H1 (cell line): ENCODE measurements at regions not wholly inside any gene's neighbourhood (a gene's known extent, or its start where the extent isn't known, plus 50 kb on each side); places are given as distances from the start of the nearest gene placed in this dataset.
A peak's percentile ranks its signal among the peaks of the same experiment; 100 is the strongest.

Experiments used
- CTCF ChIA-PET: fragments of 300-600 bp; sonication (Branson Sonifier 250); formaldehyde crosslinking; loops from one replicate; lab custom pipeline; 2021; ENCODE audit not compliant: partially characterized antibody; lab: Charles Lee
- POLR2A ChIA-PET: fragments of 300-600 bp; sonication (Branson Sonifier 250); formaldehyde crosslinking; loops from one replicate; lab custom pipeline; 2021; ENCODE audit warnings: inconsistent platforms; ENCODE audit not compliant: partially characterized antibody; lab: Charles Lee
- DNase-seq, 2 experiments: peaks; one replicate each; pipeline versions ENCODE4 v3.0.0 to v3.0.0-alpha.2; 2010 to 2022; ENCODE audit warnings: low spot score in 2 of 2, low read depth in 1 of 2, mixed read lengths in 1 of 2
- FAIRE-seq: peaks from 2 replicates; lab custom pipeline; 2011; peaks lifted over from hg19 to GRCh38; lab: Jason Lieb, UNC
- H2AFZ ChIP-seq: 2 replicates; pipeline ENCODE4 v1.8.1; 2012; ENCODE audit warnings: low read length, inconsistent platforms
- H2AK5ac ChIP-seq: 2 replicates; pipeline ENCODE4 v1.6.1; 2013; ENCODE audit warnings: low read depth, low read length
- H2BK120ac ChIP-seq: replicated peaks from 2 replicates; pipeline ENCODE3; 2013; ENCODE audit warnings: low read depth, low read length, inconsistent platforms
- H2BK12ac ChIP-seq: 2 replicates; pipeline ENCODE4 v1.6.1; 2013; ENCODE audit warnings: low read depth, low read length
- H2BK15ac ChIP-seq: 2 replicates; pipeline ENCODE4 v1.6.1; 2013; ENCODE audit warnings: low read length
- H2BK20ac ChIP-seq: 2 replicates; pipeline ENCODE4 v1.6.1; 2013; ENCODE audit warnings: low read length
- H2BK5ac ChIP-seq: 2 replicates; pipeline ENCODE4 v1.6.1; 2013; ENCODE audit warnings: low read depth, low read length
- H3K14ac ChIP-seq: 2 replicates; pipeline ENCODE4 v1.6.1; 2013; ENCODE audit warnings: inconsistent platforms; ENCODE audit not compliant: insufficient read length
- H3K18ac ChIP-seq: 2 replicates; pipeline ENCODE4 v1.6.1; 2013; ENCODE audit warnings: low read length; ENCODE audit errors: extremely low read depth
- H3K23ac ChIP-seq: 2 replicates; pipeline ENCODE4 v1.6.1; 2013; ENCODE audit warnings: inconsistent platforms; ENCODE audit not compliant: insufficient read length
- H3K23me2 ChIP-seq: 2 replicates; pipeline ENCODE4 v1.6.1; 2013; ENCODE audit warnings: low read depth, low read length
- H3K27ac ChIP-seq: 2 replicates; pipeline ENCODE4 v1.6.1; 2011; ENCODE audit warnings: low read depth, low read length, inconsistent platforms
- H3K27me3 ChIP-seq, 4 experiments: replicated peaks in 1 of 4; 1 replicate in 1 of 4; 2 replicates in 3 of 4; pipeline versions ENCODE4 v1.6.1 to v1.8.1; 2011 to 2013; ENCODE audit warnings: low read length in 3 of 4, mild to moderate bottlenecking in 3 of 4, inconsistent platforms in 2 of 4, mixed read lengths in 2 of 4, moderate library complexity in 1 of 4; ENCODE audit not compliant: control insufficient read depth in 3 of 4, insufficient read depth in 3 of 4; ENCODE audit errors: extremely low read depth in 1 of 4
- H3K36me3 ChIP-seq, 4 experiments: 2 replicates each; pipeline versions ENCODE4 v1.6.1 to v1.8.1; 2011 to 2013; ENCODE audit warnings: mild to moderate bottlenecking in 4 of 4, low read length in 3 of 4, moderate library complexity in 2 of 4, control low read depth in 1 of 4, inconsistent platforms in 1 of 4; ENCODE audit not compliant: insufficient read depth in 4 of 4, control insufficient read depth in 2 of 4
- H3K4ac ChIP-seq: replicated peaks from 2 replicates; pipeline ENCODE3; 2013; ENCODE audit warnings: low read length, low read depth, mixed read lengths, inconsistent platforms; ENCODE audit not compliant: insufficient read length
- H3K4me1 ChIP-seq, 4 experiments: replicated peaks in 1 of 4; 1 replicate in 1 of 4; 2 replicates in 3 of 4; pipeline versions ENCODE4 v1.6.1 to v1.8.1; 2011 to 2013; ENCODE audit warnings: low read length in 3 of 4, inconsistent platforms in 2 of 4, mixed read lengths in 1 of 4; ENCODE audit not compliant: insufficient read depth in 4 of 4, control insufficient read depth in 3 of 4
- H3K4me2 ChIP-seq, 2 experiments: 2 replicates each; pipeline versions ENCODE4 v1.6.1 to v1.8.1; 2011 to 2013; ENCODE audit warnings: low read depth in 2 of 2, low read length in 2 of 2, control low read depth in 1 of 2, inconsistent platforms in 1 of 2, mild to moderate bottlenecking in 1 of 2; ENCODE audit not compliant: insufficient read depth in 1 of 2
- H3K4me3 ChIP-seq, 4 experiments: fragments of 200-600, 300-600 bp in 1 of 4; sonication (generic), shearing (Covaris generic), sonication (Bioruptor Twin) in 1 of 4; 2 replicates each; pipeline versions ENCODE4 v1.5.1 to v1.8.1; 2011 to 2016; ENCODE audit warnings: low read length in 4 of 4, low read depth in 3 of 4, control low read depth in 2 of 4, inconsistent platforms in 2 of 4, mild to moderate bottlenecking in 2 of 4, mixed read lengths in 1 of 4, moderate library complexity in 1 of 4; ENCODE audit not compliant: insufficient read depth in 2 of 4; ENCODE audit errors: extremely low read depth in 1 of 4
- H3K56ac ChIP-seq: replicated peaks from 2 replicates; pipeline ENCODE3; 2013; ENCODE audit warnings: low read depth, mild to moderate bottlenecking, mixed read lengths, low read length, inconsistent platforms; ENCODE audit not compliant: insufficient read length
- H3K79me1 ChIP-seq: 2 replicates; pipeline ENCODE4 v1.6.1; 2013; ENCODE audit warnings: low read depth, low read length, control low read depth
- H3K79me2 ChIP-seq, 2 experiments: 2 replicates each; pipeline versions ENCODE4 v1.6.1 to v1.8.1; 2012 to 2013; ENCODE audit warnings: low read length in 2 of 2, mild to moderate bottlenecking in 2 of 2, inconsistent platforms in 1 of 2; ENCODE audit not compliant: insufficient read depth in 2 of 2, control insufficient read depth in 1 of 2
- H3K9ac ChIP-seq, 4 experiments: replicated peaks in 1 of 4; 1 replicate in 1 of 4; 2 replicates in 3 of 4; pipeline versions ENCODE4 v1.6.1 to v1.8.1; 2011 to 2013; ENCODE audit warnings: low read depth in 3 of 4, low read length in 3 of 4, control low read depth in 2 of 4, mild to moderate bottlenecking in 2 of 4, moderate library complexity in 2 of 4, inconsistent platforms in 1 of 4; ENCODE audit errors: extremely low read depth in 1 of 4
- H3K9me3 ChIP-seq, 2 experiments: 2 replicates each; pipeline versions ENCODE4 v1.6.1 to v1.8.1; 2012 to 2013; ENCODE audit warnings: mild to moderate bottlenecking in 2 of 2, moderate library complexity in 2 of 2, control low read depth in 1 of 2, inconsistent platforms in 1 of 2, low read depth in 1 of 2, low read length in 1 of 2, mixed read lengths in 1 of 2; ENCODE audit not compliant: insufficient read depth in 2 of 2
- H4K20me1 ChIP-seq, 2 experiments: replicated peaks in 1 of 2; 2 replicates each; pipeline versions ENCODE3 to v1.8.1; 2011 to 2013; ENCODE audit warnings: inconsistent platforms in 2 of 2, low read length in 2 of 2, mild to moderate bottlenecking in 1 of 2; ENCODE audit not compliant: insufficient read depth in 2 of 2, control insufficient read depth in 1 of 2
- H4K5ac ChIP-seq: 2 replicates; pipeline ENCODE4 v1.6.1; 2013; ENCODE audit warnings: low read length, low read depth, mixed read lengths, inconsistent platforms; ENCODE audit not compliant: insufficient read length
- H4K8ac ChIP-seq: 2 replicates; pipeline ENCODE4 v1.8.0; 2013; ENCODE audit warnings: mild to moderate bottlenecking, moderate library complexity, low read length, inconsistent platforms; ENCODE audit not compliant: insufficient read depth; ENCODE audit errors: extremely low read depth
- H4K91ac ChIP-seq: replicated peaks from 2 replicates; pipeline ENCODE3; 2013; ENCODE audit warnings: low read length, mixed read lengths, inconsistent platforms; ENCODE audit not compliant: insufficient read length
- CBX5 ChIP-seq: fragments of 300-800, 300-1000 bp; sonication (generic); IDR thresholded peaks from 2 replicates; pipeline ENCODE4 v1.7.1; 2016; ENCODE audit warnings: antibody characterized with exemption, low read length, low read depth
- CEBPB ChIP-seq: IDR thresholded peaks from 2 replicates; pipeline ENCODE4 v1.6.1; 2012; ENCODE audit warnings: low read depth, low read length
- CHD2 ChIP-seq: IDR thresholded peaks from 2 replicates; pipeline ENCODE4 v1.6.1; 2012; ENCODE audit warnings: low read length, improper control_type of control experiment
- POLR2A ChIP-seq, 2 experiments: IDR thresholded peaks; 1 replicate in 1 of 2; 2 replicates in 1 of 2; pipeline ENCODE4 v1.6.1; 2011; ENCODE audit warnings: low read depth in 2 of 2, low read length in 2 of 2, mild to moderate bottlenecking in 2 of 2; ENCODE audit errors: control extremely low read depth in 1 of 2
- SIN3A ChIP-seq, 2 experiments: IDR thresholded peaks in 1 of 2; conservative IDR thresholded peaks in 1 of 2; 2 replicates each; pipeline ENCODE4 v1.6.1; 2011 to 2012; ENCODE audit warnings: low read length in 2 of 2, improper control_type of control experiment in 1 of 2, low read depth in 1 of 2, mild to moderate bottlenecking in 1 of 2
- TEAD4 ChIP-seq: IDR thresholded peaks from 2 replicates; pipeline ENCODE4 v1.6.1; 2012; ENCODE audit warnings: low read depth, low read length, inconsistent platforms, mixed read lengths
- WGBS, 2 experiments: shearing (Covaris generic) in 1 of 2; methylation state at CpG; one replicate each; pipeline versions ENCODE4 v1.1.6 to v1.1.7; 2013 to 2015; ENCODE audit warnings: low lambda C conversion rate in 2 of 2, mixed read lengths in 2 of 2, inconsistent platforms in 1 of 2, low coverage in 1 of 2, missing lambda C conversion rate in 1 of 2; ENCODE audit not compliant: insufficient replicate concordance in 2 of 2, insufficient coverage in 1 of 2, insufficient read length in 1 of 2; ENCODE audit errors: extremely low coverage in 1 of 2, missing lambda C conversion rate in 1 of 2; 5-methylcytosine and 5-hydroxymethylcytosine counted together
- TF ChIP-seq, protein P1 (sequence below): IDR thresholded peaks from 2 replicates; pipeline ENCODE4 v1.6.1; 2011; ENCODE audit warnings: low read depth, mild to moderate bottlenecking, low read length; ENCODE audit not compliant: insufficient read depth

DNA sequence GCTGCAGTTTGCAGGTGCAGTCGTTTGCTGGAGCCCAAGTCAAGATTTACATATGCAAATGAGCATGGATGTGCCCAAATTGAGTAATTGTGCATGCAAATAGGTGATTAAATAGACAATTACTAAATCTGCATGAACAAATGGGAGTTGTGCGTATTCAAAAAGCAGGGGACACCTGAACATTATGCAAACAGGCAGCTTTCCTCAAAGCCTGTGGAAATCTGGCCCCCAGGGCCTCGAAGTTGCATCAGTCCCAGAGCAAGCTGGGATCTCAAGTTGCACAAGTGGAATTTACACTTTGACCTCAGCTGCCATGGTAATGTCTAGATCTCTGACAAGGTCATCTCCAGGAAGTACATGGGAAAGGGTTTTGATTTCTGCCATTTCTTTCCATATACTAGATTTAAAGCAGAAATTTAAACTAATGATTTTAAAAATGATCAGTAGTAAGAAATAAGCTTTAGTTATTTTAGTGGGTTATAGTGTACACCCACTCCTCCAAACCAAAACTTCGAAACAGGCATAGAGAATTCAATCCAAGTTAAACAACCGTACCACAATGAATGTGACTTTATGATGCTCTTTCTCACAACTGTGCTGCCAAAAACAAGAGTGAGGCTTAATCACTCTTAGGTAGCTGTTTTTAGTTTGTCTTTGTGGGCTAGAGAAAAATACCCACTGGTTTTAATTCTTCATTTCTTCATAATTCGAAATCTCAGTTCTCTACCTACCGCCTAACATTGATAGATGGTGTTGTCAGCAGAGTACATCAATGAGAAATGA, 110.7 kb downstream of the RND3 start:
- no peak for FAIRE-seq
- Histone ChIP-seq H3K27ac (no peak overlapping the region), H3K9ac (no peak overlapping the region), H3K36me3 (no peaks in the 10 kb centered on the region), H4K8ac (no peak overlapping the region), H2BK120ac (no peak overlapping the region), H4K91ac (no peak overlapping the region), H3K9me3 (peaks cover 0 to 5% of the 10 kb centered on the region in 2 experiments; a peak in 1 of 4 replicates), H2BK20ac (no peak overlapping the region), H3K79me2 (no peaks in the 10 kb centered on the region), H3K23ac (no peak overlapping the region), H3K4me3 (no peak overlapping the region), H4K5ac (no peak overlapping the region), H2BK5ac (no peak overlapping the region), H2AFZ (no peak overlapping the region), H3K56ac (no peak overlapping the region), H3K4ac (no peak overlapping the region), H2BK15ac (no peak overlapping the region), H3K4me1 (no peaks in the 10 kb centered on the region), H3K23me2 (no peaks in the 10 kb centered on the region), H3K4me2 (no peak overlapping the region), H3K27me3 (no peaks in the 10 kb centered on the region), H3K14ac (no peak overlapping the region), H3K79me1 (no peaks in the 10 kb centered on the region), H4K20me1 (no peaks in the 10 kb centered on the region), H2AK5ac (no peak overlapping the region), H3K18ac (no peak overlapping the region), H2BK12ac (no peak overlapping the region)
- WGBS, 2 experiments = 90% methylated on average over 7 of the region's 7 CpGs; no CpG with 5 or more reads in 1 of the 2 experiments
- POLR2A ChIA-PET = interaction anchor here (1.4 kb wide), 1 partner anchor 110 kb away, joined by 3 read pairs; no protein-coding TSS in a partner anchor
- CTCF ChIA-PET = interaction anchor here (0.6 to 0.9 kb wide), 2 partner anchors 29 to 1153 kb away, joined by 3 read pairs; no protein-coding TSS in a partner anchor
- TF ChIP-seq CBX5 (no peak), CHD2 (no peak), CEBPB (peak; percentile 20; the same call in 1 of the 2 replicates), SIN3A (conservative IDR thresholded peaks at IDR 0.05 in 1 of 2, IDR thresholded peaks at IDR 0.05 in 1 of 2; ENCODE audit: low read depth in 1 of 2, low read length in 2 of 2) (no peak), TEAD4 (no peak), POLR2A (IDR thresholded peaks at IDR 0.05; ENCODE audit: control extremely low read depth in 1 of 2, low read depth in 2 of 2, low read length in 2 of 2) (no peak)
- TF ChIP-seq, protein P1, sequence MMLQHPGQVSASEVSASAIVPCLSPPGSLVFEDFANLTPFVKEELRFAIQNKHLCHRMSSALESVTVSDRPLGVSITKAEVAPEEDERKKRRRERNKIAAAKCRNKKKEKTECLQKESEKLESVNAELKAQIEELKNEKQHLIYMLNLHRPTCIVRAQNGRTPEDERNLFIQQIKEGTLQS = no peak
- DNase-seq = no peak
